RWPE1 (cell line): ENCODE measurements at regions not wholly inside any gene's neighbourhood (a gene's known extent, or its start where the extent isn't known, plus 50 kb on each side); places are given as distances from the start of the nearest gene placed in this dataset.

ENCODE experiments used
- CTCF ChIA-PET: fragments of 350-600 bp; sonication (Branson Sonifier 250); formaldehyde crosslinking; extraction: SDS; loops from one replicate; lab custom pipeline; 2021; lab: Yijun Ruan, JAX
- POLR2A ChIA-PET: fragments of 400-600 bp; formaldehyde crosslinking; extraction: SDS; loops from one replicate; lab custom pipeline; 2020; ENCODE audit warnings: antibody characterized with exemption; ENCODE audit not compliant: low non-redundant PET; lab: Yijun Ruan, JAX
- DNase-seq: peaks from one replicate; pipeline ENCODE4 v3.0.0; 2012; ENCODE audit warnings: low spot score
- H3K27ac ChIP-seq: fragments of 450-650 bp; 2 replicates; pipeline ENCODE4 v1.5.1; 2017
- TF ChIP-seq, protein P1 (sequence below): fragments of 450-650 bp; conservative IDR thresholded peaks from 2 replicates; pipeline ENCODE4 v1.5.1; 2017; ENCODE audit warnings: low read depth, mild to moderate bottlenecking

- DNase-seq: no peak
- TF ChIP-seq, protein P1, sequence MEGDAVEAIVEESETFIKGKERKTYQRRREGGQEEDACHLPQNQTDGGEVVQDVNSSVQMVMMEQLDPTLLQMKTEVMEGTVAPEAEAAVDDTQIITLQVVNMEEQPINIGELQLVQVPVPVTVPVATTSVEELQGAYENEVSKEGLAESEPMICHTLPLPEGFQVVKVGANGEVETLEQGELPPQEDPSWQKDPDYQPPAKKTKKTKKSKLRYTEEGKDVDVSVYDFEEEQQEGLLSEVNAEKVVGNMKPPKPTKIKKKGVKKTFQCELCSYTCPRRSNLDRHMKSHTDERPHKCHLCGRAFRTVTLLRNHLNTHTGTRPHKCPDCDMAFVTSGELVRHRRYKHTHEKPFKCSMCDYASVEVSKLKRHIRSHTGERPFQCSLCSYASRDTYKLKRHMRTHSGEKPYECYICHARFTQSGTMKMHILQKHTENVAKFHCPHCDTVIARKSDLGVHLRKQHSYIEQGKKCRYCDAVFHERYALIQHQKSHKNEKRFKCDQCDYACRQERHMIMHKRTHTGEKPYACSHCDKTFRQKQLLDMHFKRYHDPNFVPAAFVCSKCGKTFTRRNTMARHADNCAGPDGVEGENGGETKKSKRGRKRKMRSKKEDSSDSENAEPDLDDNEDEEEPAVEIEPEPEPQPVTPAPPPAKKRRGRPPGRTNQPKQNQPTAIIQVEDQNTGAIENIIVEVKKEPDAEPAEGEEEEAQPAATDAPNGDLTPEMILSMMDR: no peak
- CTCF ChIA-PET: no interaction called here
- POLR2A ChIA-PET: no interaction called here
- no peak overlapping the region for H3K27ac ChIP-seq
Observed at GRCh38 chr6:15761045-15761502, 98.2 kb upstream of the DTNBP1 start.

DNA sequence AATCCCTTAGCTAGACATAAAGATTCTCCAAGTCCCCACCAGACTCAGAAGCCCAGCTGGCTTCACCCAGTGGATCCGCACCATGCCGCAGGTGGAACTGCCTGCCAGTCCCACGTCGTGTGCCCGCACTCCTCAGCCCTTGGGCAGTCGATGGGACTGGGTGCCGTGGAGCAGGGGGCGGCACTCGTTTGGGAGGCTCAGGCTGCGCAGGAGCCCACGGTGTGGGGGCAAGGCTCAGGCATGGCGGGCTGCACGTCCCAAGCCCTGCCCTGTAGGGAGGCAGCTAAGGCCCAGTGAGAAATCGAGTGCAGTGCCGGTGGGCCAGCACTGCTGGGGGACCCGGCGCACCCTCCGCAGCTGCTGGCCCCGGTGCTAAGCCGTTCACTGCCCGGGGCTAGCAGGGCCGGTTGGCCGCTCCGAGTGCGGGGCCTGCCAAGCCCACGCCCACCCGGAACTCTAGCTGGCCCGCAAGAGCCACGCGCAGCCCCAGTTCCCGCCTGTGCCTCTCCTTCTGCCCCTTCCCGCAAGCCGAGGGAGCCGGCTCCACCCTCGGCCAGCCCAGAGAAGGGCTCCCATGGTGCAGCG, 95.9 kb upstream of the DTNBP1 start:
- DNase-seq: no peak
- TF ChIP-seq, protein P1: no peak
- no peak overlapping the region for H3K27ac ChIP-seq
- ChIA-PET POLR2A (no interaction called here), CTCF (interaction anchor here (0.8 kb wide), 1 partner anchor 12 kb away, joined by 3 read pairs; no protein-coding TSS in a partner anchor)

DNA sequence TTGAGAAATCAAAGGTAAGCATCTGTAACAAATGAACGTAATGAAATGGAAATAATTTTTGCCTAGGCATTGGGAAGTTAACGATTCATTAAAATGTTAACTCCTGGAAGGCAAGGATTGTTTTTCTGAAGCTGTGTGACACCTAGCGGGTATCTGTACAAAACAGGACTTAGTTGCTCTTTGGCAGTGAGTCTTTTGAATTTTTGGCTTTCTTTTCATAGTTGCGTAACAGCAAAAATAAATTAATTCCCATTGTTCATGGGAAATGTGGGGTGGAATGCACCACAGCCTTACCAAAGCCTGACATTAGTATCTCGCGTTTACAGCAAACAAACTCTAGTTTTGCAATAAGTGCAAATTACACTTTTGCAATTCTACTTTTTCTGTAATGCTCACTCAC, 92.7 kb upstream of the DTNBP1 start:
- ChIA-PET POLR2A (no interaction called here), CTCF (no interaction called here)
- TF ChIP-seq, protein P1: no peak
- H3K27ac ChIP-seq: no peak overlapping the region
- no peak for DNase-seq

- POLR2A ChIA-PET: no interaction called here
- TF ChIP-seq, protein P1: no peak
- no peak overlapping the region for H3K27ac ChIP-seq
- DNase-seq: no peak
- CTCF ChIA-PET: no interaction called here
Observed at GRCh38 chr6:15754706-15755079, 91.9 kb upstream of the DTNBP1 start.

GRCh38 chr6:15754035-15754705, 91.3 kb upstream of the DTNBP1 start:
- TF ChIP-seq, protein P1: no peak
- POLR2A ChIA-PET: no interaction called here
- CTCF ChIA-PET: interaction anchor here (0.7 kb wide), 1 partner anchor 429 kb away, joined by 6 read pairs; no protein-coding TSS in a partner anchor
- no peak overlapping the region for H3K27ac ChIP-seq
- no peak for DNase-seq

GRCh38 chr6:15752820-15753219, 90.0 kb upstream of the DTNBP1 start:
- DNase-seq: no peak
- ChIA-PET CTCF (no interaction called here), POLR2A (no interaction called here)
- no peak overlapping the region for H3K27ac ChIP-seq
- TF ChIP-seq, protein P1: no peak
